Colon (tissue), 2 donors: ENCODE measurements at regions not wholly inside any gene's neighbourhood (a gene's known extent, or its start where the extent isn't known, plus 50 kb on each side); places are given as distances from the start of the nearest gene placed in this dataset.

Source experiments
- FAIRE-seq: peaks from 2 replicates; lab custom pipeline; 2012; peaks lifted over from hg19 to GRCh38; lab: Jason Lieb, UNC
- donor health status: control.
- donor health status: control.

DNA sequence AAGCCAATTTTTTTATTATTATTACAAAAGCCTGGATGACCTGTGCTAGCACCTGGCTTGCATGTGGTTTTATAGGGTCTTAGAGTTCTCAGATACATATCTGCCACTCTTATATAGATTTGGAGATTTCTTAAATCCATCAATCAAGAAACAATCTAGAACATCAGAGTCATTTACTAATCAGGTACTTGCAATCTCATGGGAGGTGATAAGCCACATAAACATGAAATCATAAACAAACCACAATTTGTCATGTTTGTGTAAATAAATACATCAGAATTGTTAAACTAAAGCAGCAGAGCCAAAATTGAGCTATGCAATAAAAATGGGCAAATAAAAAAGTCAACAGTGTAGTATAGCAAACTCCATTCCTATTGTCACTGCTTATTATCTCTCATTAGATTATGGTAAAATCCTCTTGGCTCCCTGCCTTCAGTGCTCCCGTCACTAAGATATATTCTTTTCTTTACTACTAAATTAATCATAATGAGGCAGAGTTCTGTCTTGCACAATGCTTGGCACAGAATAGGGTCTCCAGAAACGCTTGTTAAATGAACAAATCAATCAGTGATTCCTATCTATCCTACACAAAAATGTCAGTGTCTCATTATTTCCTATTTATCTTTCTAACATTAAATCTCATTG is 108.7 kb upstream of the TTC29 start:
- no peak for FAIRE-seq

DNA sequence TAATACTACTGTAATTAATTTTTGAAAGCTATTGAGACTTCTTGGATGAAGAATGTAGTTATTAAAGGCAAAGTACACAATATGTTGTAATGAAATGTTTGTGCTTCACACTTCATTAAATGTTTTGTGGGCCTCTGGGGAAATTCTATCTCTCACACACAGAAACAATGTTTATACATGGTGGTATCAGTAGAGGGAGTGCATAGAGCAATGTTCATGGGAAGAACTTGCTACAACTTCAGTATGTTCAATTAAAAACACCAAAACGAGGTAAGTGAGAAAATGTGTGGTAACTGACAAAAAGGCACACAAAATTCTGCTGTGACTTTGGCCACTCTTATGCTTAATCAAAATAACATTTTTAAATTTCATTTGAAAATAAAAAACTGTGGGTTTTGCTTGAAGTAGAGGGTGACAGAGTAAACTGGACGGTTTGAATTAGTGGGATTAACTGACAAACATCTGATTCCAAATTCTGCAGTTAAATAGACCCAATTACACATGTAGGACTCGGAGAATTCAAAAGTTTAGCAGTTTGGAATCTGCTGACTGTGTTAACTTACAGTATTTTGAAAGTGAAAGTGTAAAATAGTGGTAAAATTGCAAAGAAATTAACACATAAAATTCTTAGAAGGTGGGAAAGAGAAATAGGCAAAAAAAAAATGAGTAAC is 111.4 kb upstream of the TTC29 start:
- no peak for FAIRE-seq

DNA sequence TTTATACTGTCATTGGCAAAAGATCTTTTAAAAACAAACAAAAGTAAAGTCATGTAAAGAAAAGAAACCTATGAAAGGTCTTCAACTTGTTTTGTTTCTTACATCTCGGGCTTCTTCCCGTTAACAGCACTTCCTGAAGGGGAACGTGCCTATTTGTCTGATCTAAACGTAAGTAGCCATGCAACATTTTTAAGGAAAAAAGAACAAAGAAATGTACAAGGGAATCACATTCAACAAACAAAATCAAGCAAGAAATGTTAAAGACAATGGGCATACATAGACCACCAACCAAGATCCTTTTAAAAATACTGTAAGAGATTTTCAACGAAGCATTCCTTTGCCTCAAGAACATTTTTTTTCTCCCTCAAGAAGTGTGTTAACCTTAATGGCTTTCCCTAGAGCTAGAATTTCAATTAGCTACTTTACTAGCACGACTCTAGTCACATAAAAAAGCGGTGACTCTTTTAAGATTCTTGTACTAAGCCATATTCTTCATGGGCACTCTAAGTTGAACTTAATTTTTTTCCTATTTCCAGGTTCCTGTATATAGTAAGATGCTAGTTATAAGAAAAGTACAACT is 112.0 kb upstream of the TTC29 start:
- FAIRE-seq, result peak; percentile 14

DNA sequence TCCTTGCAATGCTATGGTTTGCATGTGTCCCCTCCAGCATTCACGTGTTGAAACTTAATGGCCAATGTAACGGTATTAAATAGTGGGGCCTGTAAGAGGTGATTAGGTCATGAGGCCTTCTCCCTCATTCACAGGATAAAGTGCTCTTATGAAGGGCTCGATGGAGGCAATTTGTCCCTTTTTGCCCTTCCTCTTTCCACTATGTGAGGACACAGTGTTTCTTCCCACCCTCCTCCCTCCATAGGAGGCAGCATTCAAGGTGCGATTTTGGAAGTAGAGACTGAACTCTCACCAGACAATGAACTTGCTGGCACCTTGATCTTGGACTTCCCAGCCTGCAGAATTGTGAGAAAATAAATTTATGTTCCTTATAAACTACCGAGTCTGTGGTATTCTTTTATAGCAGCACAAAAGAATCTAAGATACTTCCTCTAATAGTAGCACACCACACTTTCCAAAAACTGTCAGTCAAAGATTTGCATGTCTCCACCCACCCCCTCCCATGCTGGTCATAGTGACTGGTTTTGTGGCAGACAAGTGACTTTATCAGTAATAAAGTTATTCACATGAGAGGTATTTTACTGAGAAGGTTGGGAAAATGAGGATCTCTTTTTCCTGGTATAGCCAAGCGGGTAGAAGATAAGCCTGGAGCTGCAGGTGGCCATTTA is 113.5 kb upstream of the TTC29 start:
- no peak for FAIRE-seq

DNA sequence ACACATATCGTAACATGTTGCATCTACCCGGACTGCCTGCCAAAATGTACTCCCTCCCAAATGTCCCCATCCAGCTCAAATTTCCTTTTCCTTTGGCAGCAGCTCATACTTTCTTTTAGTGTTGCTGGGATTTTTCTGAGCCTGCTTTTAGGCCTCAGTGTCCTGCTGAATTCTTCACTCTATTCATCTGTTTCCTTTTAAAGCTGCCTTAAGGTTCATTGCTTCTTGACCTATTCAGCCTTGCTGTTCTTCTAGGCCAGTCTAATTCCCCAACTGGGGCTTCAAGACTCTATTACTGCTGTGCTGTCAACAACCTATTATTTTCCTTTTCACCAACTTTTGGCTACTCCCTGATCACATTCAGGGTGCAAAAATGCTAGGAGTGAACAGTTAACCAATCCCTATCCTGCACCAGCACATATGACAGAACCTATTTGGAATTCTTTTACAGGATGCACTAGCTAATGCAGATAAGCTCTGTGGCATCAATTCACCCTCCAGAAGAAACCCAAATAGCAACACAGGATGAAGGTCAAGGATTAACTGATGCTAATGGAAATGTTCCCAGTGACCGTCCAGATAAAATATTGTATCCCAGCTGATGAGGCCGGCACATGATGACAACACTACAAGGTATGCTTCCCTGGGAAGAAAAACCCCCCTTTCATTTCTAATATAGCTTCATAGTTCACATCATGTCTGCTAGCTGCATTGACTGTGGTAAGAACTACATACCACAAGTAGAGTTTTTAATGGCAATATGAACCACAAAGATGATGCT is 114.7 kb upstream of the TTC29 start:
- FAIRE-seq, result no peak

DNA sequence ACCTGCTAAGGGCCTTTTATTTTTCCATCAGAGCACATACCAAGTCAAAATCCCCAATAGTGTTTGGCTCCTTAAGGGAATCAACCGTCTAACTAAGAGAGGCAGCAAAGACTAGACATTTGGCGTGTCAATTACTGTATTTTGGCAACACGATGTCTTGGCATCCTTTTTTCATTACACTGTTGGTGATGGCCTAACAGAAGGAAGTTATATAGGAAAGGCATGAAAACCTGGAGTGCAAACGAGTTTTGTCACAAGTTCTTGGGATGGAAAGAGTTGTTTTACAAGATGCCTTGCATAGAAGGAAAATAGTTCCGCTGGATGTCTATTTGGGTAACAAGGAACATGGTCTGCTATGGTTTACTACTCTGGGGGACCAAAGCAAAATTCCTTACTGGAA is 119.2 kb upstream of the TTC29 start:
- no peak for FAIRE-seq

DNA sequence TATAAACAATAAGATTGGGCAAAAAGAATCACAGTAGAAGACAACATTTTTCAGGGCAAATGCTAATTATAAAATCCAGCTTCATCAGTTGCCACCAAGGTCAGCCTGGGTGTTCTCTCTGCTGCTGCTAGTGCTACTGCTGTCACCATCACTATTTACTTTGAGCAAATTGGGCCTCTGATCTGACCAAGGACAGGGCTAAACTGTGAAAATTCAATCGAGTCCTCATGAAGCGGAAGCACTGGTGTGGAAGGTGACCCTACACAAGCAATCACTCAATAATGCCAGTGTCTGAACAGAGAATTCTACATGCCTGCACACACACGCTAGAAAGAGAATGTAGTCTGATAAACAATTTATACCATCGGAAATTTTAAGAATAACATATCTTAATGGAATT is 122.9 kb upstream of the TTC29 start:
- FAIRE-seq, result no peak

DNA sequence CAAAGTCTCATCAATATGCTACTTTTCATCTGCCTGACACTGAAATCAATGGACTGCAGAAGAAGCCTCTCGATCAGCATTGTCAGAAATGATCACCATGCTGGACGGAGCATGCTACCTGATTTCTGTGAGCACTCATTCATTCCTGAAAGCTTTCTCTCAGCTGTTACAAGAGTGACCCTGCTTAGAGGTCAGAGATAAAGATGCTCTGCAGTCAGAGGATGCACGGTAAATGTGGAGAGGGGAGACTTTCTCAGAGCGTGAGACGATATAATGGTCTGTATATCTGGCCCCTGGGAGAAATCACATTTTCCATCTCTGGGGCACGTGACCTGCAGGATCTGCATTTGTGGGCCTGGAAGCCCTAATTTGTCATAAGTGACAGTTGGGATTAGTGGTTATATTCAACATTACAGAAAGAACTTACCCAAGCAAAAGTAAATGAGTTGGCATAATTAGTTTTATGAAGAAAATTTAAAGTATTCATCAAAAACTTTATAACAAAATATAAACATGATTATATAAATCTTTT is 125.6 kb upstream of the TTC29 start:
- no peak for FAIRE-seq

DNA sequence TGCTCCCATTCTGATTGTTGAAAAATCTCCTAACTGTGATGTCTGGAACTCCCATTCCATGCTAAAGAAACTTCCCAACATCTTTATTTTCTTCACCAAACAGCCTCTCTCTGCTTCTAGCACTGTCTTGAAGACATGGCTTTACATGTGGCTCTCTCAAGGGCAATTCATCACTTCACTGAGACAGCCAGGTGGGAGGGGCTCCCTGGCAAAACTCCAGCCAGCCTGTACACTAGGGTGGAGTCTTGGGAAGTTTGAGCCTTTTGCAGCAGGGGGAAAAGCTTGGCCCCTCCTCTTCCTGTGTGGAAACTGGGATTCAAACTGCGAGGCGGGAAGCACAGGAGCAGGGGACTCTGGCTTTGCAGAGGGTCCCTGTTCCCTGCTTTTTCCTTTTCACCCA is 130.5 kb upstream of the TTC29 start:
- no peak for FAIRE-seq

DNA sequence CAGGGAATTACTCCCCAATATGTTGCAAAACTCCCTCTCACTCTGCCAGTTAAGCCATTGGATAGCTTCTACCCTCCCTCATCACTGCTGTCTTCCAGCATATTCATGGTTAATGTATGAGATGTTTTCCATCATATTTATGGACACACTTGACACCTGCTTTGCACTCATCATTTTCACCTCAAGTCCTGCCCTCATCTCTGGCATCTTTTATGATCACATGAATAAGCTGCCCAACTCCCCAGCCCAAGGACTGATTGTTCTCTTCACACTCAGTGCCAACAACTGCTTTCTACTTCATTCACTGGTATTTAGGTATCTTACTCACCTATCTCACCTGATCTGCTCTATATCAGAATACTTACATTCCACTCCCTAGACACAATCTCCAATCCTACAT is 131.1 kb upstream of the TTC29 start:
- FAIRE-seq, result no peak

DNA sequence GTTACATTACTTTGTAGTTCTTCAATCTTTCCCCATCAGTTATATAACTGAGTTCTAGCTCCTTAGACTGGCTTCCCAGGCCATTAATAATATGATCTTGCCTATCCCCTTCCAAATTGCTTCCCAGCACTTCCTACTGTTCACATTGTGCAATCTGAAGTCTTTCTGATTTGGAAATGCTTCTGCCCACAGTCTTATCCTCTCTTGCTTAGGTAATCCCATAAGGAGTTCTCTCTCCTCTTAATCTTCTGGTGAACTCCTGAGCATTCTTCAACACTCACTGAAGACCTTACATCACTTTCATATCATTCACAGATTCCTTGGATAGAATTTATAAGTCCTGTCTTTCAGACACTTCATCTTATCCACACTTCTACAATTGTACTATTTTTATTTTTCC is 132.7 kb upstream of the TTC29 start:
- no peak for FAIRE-seq

DNA sequence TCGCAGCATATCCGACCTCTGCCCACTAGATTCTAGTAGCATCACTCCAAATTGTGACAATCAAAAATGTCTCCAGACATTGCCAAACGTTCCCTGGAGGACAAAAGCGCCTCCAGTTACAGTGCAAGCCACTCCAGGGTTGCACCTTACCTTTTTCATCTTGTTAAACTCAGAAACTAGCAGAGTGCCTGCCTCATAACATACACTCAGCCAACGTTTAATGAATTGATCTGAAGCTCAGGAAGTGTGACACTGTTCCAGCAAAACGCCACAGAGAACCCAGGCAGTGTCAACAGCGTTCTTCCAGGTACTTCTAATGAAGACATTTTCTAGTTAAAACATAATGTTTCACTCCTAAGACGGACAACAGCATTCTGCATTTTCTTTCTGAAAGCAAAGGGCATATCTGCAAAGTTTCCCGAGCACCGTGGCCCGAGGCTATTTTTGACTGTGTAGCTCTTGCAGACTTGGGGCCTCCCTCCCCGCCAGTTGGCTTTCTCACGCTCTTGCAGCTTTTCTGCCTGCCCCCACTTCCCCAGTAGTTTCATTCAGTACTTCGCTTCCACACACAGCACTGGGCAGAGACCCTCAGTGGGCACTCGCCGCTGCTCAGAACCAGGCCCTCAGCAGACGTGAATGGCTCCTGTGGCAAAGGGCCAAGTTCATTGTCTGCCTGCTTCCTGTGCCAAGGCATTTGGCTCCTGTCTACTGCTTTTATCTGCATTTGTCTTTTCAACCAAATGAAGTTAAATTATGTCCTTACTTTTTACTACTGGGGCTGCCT is 133.4 kb upstream of the TTC29 start:
- no peak for FAIRE-seq

DNA sequence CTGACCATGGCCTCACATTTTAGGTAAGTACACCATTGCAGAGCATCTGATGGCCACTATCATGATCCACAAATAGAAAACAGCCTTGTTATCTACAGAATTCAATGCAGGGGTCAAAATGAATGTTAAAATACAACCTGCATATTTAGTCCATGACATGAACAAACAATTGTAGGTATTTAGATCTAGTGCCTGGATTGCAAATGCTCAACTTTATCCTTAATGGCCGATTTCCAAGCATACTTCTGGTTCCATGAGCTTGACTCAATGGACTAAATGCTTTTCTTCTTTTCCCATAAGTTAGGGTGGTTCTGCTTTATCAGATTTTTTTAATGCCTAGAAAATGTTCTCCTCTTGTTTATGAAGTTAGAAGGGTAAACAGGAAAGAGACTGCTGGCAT is 139.2 kb upstream of the TTC29 start:
- FAIRE-seq, result no peak

DNA sequence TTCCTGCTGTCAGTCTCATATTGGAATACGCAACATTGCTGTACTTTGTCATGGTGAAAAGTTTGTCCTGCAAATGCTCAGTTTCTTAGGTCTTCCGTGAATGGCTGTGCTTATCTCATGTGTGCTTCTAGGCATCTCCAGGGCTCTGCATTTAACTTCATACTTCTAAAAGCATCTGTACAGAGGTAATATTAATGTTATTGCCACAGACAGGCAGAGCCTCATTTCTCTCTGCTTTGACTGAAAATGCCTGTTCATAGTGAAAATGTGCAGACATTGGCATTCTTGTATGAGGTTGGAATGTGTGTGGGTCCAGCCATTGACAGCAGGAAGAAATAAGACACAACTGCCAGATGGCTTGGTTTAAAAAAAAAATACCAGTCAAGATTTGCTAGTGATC is 140.1 kb upstream of the TTC29 start:
- no peak for FAIRE-seq

DNA sequence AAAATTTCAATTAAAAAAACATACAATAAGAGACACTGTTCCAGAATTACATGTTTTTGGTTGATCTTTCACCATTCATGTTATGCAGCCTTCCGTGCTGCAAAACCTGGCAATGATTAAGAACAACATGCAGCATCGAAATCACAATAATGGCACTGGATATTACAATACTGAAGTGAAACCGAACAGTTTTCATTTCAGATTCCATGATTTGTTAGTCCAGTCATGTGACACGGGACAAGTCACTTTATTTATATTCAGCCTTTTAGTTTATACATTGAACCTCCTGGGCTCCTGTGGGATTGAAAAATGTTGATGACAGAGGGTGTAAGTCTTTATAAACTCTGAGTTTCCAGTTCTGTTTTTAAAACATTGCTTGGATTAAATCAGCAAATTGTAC is 142.5 kb upstream of the TTC29 start:
- no peak for FAIRE-seq

DNA sequence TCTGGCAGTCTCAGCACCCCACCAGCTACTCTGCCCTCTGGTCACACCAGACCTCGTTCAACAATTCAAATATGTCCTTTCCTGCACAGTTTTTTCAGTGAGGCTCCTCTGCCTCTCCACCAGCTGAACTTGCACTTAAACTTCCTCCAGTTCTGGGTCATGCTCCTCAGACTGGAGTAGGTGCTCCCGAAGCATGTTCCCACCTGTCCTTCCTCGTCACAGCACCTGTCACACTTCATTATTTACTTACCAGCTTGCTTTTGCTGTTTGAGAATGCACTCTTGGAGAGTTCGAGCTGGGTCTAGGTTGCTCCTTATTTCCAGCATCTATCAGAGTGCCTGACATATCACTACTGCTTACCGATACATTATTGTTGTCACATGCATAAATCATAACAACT is 144.8 kb upstream of the TTC29 start:
- no peak for FAIRE-seq

DNA sequence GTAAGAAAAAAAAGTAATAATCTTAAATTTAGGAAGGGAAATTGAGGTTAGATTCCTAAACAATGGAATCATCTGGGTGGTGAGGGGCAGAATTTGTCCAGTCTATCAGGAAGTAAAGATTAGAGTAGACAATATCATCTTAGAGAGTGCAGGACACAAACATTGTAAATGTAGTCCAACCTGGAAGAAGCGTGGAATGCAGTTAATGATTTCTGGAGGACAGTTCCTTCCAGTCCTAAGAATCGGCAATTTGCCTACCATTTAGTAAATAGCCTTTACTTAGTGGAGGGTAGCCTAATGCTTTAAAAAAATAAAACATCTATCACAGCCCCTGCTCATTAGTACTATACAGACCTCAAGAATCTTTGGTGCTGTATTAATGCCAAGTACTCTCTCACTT is 147.5 kb upstream of the TTC29 start:
- FAIRE-seq, result no peak

DNA sequence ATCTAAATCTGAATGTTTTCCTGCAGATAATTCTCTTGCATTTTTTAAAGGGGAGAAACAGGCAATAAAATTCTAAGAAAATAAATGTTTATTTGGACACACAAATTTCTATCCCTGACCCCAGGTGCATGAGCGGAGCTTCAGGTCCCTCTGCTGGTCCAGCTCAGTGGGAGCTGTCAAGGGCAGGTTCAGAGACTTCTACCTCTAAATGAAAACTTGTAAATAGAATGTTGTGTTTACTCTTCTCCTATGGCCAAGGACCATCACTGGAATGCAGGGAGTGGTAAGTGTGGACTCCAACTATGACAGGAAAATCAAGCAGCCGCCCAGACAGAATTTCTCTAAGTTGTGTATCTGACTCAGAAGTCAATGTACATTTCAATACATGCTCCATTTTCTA is 148.6 kb upstream of the TTC29 start:
- no peak for FAIRE-seq

DNA sequence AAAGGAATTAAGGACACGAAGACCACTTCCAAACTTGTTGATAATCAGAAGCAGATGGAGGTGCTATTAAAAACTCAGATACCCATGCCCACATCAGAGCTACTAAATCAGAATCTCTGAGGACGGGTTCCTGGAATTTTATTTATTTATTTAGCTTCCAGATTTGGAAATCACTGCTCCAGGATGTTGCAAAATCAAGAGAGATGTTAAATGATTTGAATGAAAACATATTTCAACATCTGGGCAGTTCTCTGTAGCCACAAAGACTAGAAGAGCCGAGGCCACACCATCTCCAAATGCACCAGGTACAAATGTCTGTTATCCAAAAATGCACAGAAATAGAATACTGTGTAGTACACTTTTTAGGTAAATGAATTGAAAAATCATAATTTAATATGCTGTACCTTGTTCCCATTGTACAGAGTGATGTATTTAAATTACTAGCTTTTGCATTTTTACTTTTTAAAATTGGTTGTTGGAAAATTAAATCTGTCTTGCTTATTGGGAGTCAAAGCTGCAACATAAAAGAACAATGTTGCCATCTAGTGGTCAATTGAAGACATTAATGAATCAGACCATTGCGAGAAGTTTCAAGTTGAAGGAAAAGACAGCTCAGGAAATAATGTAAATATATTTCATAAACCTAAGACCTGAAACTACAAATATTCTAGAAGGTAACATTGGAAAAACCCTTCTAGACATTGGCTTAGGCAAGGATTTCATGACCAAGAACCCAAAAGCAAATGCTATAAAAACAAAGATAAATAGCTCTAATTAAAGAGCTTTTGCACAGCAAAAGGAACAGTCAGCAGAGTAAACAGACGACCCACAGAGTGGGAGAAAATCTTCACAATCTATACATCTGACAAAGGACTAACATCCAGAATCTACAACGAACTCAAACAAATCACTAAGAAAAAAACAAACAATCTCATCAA is 151.3 kb upstream of the TTC29 start:
- peak; percentile 70 for FAIRE-seq

DNA sequence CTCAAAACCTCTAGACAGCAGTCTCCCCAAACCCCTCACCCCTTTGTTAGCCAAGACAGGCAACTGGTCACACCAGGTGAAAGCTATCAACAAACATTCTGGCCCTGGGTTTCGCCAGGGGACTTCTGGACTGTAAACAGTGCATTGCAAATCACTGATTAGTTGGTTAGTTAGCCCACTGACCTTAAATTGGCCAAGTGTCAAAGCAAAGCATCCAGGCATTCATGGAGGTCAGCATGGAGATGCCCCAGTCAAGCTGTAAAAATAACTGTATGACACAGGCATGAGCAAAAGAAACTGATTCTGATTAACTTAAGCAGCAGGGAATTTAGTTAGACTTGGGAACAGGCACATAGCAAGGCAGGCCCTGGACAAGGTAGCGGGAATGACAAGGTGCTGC is 156.0 kb upstream of the TTC29 start:
- no peak for FAIRE-seq
